SU-DHL-6 (cell line): ENCODE measurements at regions not wholly inside any gene's neighbourhood (a gene's known extent, or its start where the extent isn't known, plus 50 kb on each side); places are given as distances from the start of the nearest gene placed in this dataset.

Source experiments
- H2AFZ ChIP-seq: fragments of 200-600 bp; sonication (generic); 2 replicates; pipeline ENCODE4 v1.6.1; 2014; ENCODE audit warnings: low read depth, mild to moderate bottlenecking, moderate library complexity, mixed read lengths, antibody characterized with exemption, low read length; ENCODE audit not compliant: severe bottlenecking
- H3F3A ChIP-seq: fragments of 200-600 bp; shearing (Covaris generic); 2 replicates; pipeline ENCODE4 v1.6.0; 2016; ENCODE audit warnings: antibody characterized with exemption, mild to moderate bottlenecking; ENCODE audit not compliant: insufficient read depth
- H3K27ac ChIP-seq: fragments of 200-600 bp; sonication (generic); 2 replicates; pipeline ENCODE4 v1.5.1; 2016; ENCODE audit warnings: low read depth, mild to moderate bottlenecking, low read length, moderate library complexity, mixed read lengths
- H3K27me3 ChIP-seq: fragments of 200-600 bp; sonication (generic), shearing (Covaris generic); 2 replicates; pipeline ENCODE4 v1.6.0; 2014; ENCODE audit warnings: mild to moderate bottlenecking, low read length
- H3K36me3 ChIP-seq: fragments of 200-600 bp; sonication (generic); 2 replicates; pipeline ENCODE4 v1.6.1; 2014; ENCODE audit warnings: mild to moderate bottlenecking, low read length, mixed read lengths
- H3K4me2 ChIP-seq: fragments of 300-600, 200-600 bp; shearing (Covaris generic), sonication (generic); 2 replicates; pipeline ENCODE4 v1.6.0; 2014; ENCODE audit warnings: low read length, low read depth, mild to moderate bottlenecking; ENCODE audit not compliant: poor library complexity, severe bottlenecking
- H3K4me3 ChIP-seq: fragments of 200-600 bp; sonication (generic); 2 replicates; pipeline ENCODE4 v1.5.1; 2014; ENCODE audit warnings: antibody characterized with exemption, low read length, mild to moderate bottlenecking, mixed read lengths; ENCODE audit not compliant: insufficient read depth, poor library complexity, severe bottlenecking
- H3K79me2 ChIP-seq: fragments of 200-600 bp; sonication (generic); 2 replicates; pipeline ENCODE4 v1.6.1; 2014; ENCODE audit warnings: mild to moderate bottlenecking, low read length, moderate library complexity; ENCODE audit not compliant: insufficient read depth
- H3K9ac ChIP-seq: fragments of 200-600 bp; sonication (generic); 2 replicates; pipeline ENCODE4 v1.7.0; 2014; ENCODE audit warnings: mild to moderate bottlenecking, low read length
- H3K9me2 ChIP-seq: fragments of 200-600 bp; sonication (generic); replicated peaks from 2 replicates; pipeline ENCODE4 v1.6.1; 2014; ENCODE audit warnings: low read length; ENCODE audit not compliant: insufficient read depth
- H3K9me3 ChIP-seq: fragments of 200-600 bp; sonication (generic); 2 replicates; pipeline ENCODE4 v1.6.1; 2014; ENCODE audit warnings: low read length, mixed read lengths; ENCODE audit not compliant: insufficient read depth
- H4K20me1 ChIP-seq: fragments of 200-600 bp; sonication (generic); 2 replicates; pipeline ENCODE4 v1.6.1; 2014; ENCODE audit warnings: low read depth, mild to moderate bottlenecking, antibody characterized with exemption, low read length, moderate library complexity, mixed read lengths
- EZH2phosphoT487 ChIP-seq: fragments of 200-600 bp; sonication (generic), shearing (Covaris generic); conservative IDR thresholded peaks from 2 replicates; pipeline ENCODE4 v1.6.1; 2018; ENCODE audit warnings: mild to moderate bottlenecking, antibody characterized with exemption, low read length, moderate library complexity, mixed read lengths
- TF ChIP-seq, protein P1 (sequence below): fragments of 200-600 bp; sonication (generic); IDR thresholded peaks from one replicate; pipeline ENCODE4 v1.5.1; 2017; ENCODE audit warnings: antibody characterized with exemption, mild to moderate bottlenecking, low read length, moderate library complexity; ENCODE audit not compliant: insufficient read depth, poor library complexity, severe bottlenecking

DNA sequence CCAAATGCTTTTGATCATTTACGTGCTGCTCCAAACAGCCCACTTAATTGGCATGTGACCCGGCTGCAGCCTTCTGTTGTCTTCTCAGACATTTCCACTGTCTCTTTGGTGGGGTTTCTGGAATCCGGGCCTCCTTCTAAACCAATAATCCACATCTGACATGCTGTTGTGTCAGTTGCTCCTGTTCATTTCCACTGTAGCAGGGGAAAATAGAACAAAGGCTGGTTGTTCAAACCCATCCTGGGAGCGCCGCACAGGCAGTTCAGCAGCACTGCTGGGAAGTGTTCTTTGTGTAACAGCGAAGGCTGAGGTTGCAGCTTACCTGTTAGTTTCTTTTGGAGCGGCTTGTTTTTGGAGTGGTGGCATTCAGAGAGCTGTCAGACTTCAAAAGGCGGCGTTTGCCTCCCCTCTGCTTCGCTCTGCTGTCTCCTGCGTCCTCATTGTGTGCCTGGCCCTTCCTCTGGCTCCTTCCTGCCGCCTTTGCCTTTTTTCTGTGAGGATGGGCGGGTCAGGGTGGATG lies 149.4 kb downstream of the SNX10 start:
- TF ChIP-seq, protein P1, sequence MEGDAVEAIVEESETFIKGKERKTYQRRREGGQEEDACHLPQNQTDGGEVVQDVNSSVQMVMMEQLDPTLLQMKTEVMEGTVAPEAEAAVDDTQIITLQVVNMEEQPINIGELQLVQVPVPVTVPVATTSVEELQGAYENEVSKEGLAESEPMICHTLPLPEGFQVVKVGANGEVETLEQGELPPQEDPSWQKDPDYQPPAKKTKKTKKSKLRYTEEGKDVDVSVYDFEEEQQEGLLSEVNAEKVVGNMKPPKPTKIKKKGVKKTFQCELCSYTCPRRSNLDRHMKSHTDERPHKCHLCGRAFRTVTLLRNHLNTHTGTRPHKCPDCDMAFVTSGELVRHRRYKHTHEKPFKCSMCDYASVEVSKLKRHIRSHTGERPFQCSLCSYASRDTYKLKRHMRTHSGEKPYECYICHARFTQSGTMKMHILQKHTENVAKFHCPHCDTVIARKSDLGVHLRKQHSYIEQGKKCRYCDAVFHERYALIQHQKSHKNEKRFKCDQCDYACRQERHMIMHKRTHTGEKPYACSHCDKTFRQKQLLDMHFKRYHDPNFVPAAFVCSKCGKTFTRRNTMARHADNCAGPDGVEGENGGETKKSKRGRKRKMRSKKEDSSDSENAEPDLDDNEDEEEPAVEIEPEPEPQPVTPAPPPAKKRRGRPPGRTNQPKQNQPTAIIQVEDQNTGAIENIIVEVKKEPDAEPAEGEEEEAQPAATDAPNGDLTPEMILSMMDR, result no peak
- no peak for TF ChIP-seq EZH2phosphoT487
- no peaks in the 10 kb centered on the region for H3K9me2 ChIP-seq
- H3F3A ChIP-seq, result no peaks in the 10 kb centered on the region
- H3K9me3 ChIP-seq, result no peaks in the 10 kb centered on the region
- no peak overlapping the region for H3K9ac ChIP-seq
- H3K36me3 ChIP-seq, result no peaks in the 10 kb centered on the region
- H3K4me2 ChIP-seq, result no peak overlapping the region
- H4K20me1 ChIP-seq, result no peaks in the 10 kb centered on the region
- no peaks in the 10 kb centered on the region for H3K79me2 ChIP-seq
- no peak overlapping the region for H3K4me3 ChIP-seq
- no peak overlapping the region for H3K27ac ChIP-seq
- H3K27me3 ChIP-seq, result no peaks in the 10 kb centered on the region
- H2AFZ ChIP-seq, result no peak overlapping the region

DNA sequence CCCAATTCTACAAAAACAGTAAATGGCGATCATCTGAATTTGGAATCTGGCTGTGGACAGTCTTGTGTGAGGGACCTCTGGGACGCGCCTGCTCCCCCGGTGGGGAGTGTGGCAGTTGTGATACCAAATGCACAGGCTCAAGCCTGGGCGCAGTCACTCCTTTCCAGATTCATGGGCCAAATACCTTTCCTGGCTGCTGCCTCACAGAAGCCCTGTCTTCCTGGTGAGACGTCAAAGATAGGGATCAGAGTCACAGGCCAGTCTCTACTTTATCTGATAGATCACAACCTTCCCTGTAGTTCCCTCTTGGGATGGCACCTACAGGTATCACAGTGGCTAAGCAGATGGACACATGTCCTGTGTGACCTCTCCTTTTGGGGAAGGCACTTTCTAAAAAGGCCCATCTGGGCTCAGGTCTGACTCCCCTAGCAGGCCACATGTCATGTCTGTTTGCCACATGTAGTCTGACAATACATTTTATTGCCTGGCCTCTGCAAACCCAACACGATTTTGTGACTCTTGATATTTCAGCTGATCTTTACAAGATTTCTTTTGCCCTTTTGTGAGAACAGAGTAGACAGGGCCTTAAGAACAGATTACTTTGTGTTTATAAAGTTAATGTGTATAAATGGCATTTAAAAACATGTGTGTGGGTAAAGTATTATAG lies 150.1 kb downstream of the SNX10 start:
- no peak overlapping the region for H2AFZ ChIP-seq

DNA sequence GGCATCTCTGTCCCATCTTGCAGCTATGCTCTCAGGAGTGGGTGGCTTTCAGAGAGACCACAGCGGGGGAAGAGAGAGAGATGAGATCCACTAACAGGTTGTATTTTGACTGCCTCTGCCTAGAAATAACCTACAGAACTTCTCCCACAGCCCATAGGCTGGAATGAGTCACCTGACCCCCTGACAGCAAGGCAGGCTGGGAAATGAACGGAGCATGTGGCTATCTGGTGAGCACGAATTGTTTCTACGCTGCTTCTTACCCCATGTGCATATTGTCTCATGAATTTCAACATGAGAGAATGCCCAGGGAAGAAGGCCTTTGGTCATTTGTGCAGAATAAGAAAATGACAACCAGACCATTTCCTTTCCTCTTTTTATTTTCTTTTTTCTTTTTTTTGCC lies 151.3 kb downstream of the SNX10 start:
- H3K27ac ChIP-seq, result no peak overlapping the region
- H3K9me3 ChIP-seq, result no peaks in the 10 kb centered on the region
- H3K9me2 ChIP-seq, result no peaks in the 10 kb centered on the region
- no peak for TF ChIP-seq EZH2phosphoT487
- TF ChIP-seq, protein P1, result no peak
- no peaks in the 10 kb centered on the region for H4K20me1 ChIP-seq
- H2AFZ ChIP-seq, result no peak overlapping the region
- H3K4me3 ChIP-seq, result no peak overlapping the region
- no peaks in the 10 kb centered on the region for H3K79me2 ChIP-seq
- H3K9ac ChIP-seq, result no peak overlapping the region
- H3F3A ChIP-seq, result no peaks in the 10 kb centered on the region
- H3K4me2 ChIP-seq, result no peak overlapping the region
- no peaks in the 10 kb centered on the region for H3K27me3 ChIP-seq
- H3K36me3 ChIP-seq, result no peaks in the 10 kb centered on the region

More for the DNA sequence above, 150.1 kb downstream of the SNX10 start:
- Histone ChIP-seq H3K9ac (no peak overlapping the region), H3K27me3 (no peaks in the 10 kb centered on the region), H3K4me2 (no peak overlapping the region), H3K4me3 (no peak overlapping the region), H3K36me3 (no peaks in the 10 kb centered on the region), H3F3A (no peaks in the 10 kb centered on the region), H3K27ac (no peak overlapping the region), H3K79me2 (no peaks in the 10 kb centered on the region), H4K20me1 (no peaks in the 10 kb centered on the region), H3K9me3 (no peaks in the 10 kb centered on the region), H3K9me2 (no peaks in the 10 kb centered on the region)
- no peak for TF ChIP-seq EZH2phosphoT487
- TF ChIP-seq, protein P1, result no peak
